HG02678 (cell line): ENCODE measurements at regions not wholly inside any gene's neighbourhood (a gene's known extent, or its start where the extent isn't known, plus 50 kb on each side); places are given as distances from the start of the nearest gene placed in this dataset.

Experiments used
- ATAC-seq: cut with Tn5 transposase; IDR thresholded peaks from one replicate; pipeline ENCODE4 v1.9.1; 2021; ENCODE audit warnings: mild to moderate bottlenecking, moderate library complexity; ENCODE audit not compliant: unreplicated experiment

- no peak for ATAC-seq
These were observed 86.9 kb downstream of the FGF9 start for GRCh38 chr13:21757763-21758162.

- no peak for ATAC-seq
These were observed 87.6 kb downstream of the FGF9 start for GRCh38 chr13:21758441-21758840.

DNA sequence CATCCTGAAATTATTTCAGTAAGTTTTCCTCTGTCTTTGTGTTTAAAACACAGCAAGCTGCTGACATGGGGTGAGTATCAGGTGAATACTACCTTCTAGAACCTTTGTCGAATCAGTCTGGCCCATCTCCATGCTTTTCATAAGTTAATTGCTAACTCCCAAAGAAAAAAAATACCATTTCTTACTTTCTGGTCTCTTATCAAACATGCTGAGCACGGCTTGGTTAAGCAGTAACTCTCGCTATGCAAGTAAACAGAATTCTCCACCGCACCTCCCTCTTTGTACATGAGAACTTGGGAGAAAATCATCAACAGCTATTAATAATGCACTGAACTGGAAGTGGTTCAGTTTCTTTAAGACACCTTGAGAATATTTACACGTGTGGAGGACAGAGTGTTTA is 88.6 kb downstream of the FGF9 start:
- ATAC-seq: no peak

DNA sequence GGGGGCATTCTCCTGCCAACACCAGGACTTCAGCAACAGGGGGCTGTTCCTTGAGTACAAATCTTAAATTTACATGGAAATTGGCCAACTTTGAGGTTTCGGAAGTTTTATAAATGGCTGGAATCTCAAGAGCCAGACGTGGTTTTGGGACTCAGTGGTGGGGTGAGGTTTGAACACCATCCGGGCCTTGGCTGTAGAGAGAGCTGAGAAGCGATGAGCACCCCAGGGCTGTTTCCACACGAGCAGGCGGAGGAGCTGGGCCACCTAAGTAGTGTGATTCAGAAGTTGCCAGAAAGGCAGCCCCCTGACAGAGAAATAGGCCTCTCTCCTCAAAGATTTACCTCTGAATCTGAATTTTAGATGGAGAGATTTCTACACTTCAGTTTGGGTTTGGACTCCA is 89.0 kb downstream of the FGF9 start:
- ATAC-seq: no peak

DNA sequence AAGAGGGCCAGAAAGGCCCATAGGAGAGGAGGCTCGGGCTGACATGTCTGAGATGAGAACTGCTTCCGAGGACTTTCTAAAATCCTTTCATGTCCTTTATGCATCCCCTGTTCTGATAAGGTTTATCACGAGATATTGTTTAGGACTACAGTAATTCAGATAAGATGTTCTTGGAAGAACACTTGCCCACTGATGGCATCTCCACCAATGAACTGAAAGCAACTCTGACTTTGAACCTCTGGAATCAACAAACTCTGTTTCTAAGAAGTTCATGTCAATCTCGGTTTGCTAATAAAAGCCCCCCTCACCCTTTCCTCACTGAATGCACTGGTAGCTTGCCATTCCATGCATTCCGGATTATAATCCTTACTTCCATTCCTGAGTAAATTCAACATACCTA is 90.9 kb downstream of the FGF9 start:
- no peak for ATAC-seq

DNA sequence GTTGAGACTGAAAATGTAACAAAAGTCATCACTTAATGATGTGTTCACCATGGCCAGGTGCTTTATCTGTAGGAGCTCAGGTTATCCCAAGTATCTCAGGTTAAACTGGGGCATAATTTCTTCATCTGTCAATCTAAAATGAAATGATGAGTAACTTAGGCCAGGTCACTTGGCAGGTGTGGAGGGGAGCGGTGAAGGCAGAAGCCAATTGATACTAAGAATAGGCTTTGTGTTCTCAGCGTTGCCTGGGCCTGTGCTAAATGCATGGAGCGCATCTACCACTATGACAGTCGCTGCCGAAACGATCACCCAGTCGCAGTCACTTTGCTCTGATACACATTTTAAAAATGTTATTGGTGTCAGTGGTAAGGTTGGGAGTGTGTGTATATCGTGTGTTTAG is 91.6 kb downstream of the FGF9 start:
- no peak for ATAC-seq

DNA sequence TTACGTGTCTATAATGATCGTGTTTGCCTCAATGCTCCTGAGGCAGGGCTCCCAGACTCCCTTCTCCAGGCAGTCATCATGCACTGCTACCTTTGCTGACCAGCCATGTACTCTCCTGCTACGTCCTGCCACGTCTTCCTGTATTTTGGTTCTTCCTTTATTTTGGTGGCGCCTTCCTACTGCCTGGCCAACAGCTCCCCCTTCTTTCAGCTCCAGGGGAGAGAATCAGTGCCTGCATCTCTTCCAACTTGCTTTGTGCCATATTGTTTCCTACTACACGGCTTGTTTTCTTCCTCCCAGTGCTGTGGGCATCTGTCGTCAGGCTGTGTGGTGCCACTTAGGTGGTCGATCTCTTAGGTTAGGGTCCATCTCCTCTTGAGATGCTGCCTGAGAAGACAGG is 96.2 kb downstream of the FGF9 start:
- no peak for ATAC-seq

DNA sequence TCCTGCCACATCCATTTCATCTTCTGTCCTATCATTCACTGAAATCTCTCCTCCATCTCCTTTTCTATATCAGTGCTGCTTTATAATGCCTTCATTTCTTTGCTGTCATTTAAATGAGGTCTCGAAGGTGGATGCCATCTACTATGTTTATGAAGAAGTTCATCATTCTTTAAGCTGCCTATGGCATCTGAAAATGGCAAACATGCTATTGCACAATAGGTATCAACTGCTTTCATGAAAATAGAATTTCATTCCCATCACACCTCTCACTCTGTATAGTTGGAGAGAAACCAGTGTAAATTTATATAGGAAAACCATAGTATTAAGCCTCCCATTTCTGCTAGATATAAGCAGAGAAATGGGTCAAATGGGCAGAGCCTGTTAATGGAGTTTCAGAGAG is 100.2 kb downstream of the FGF9 start:
- ATAC-seq: no peak

- ATAC-seq: no peak
These were observed 106.3 kb downstream of the FGF9 start for GRCh38 chr13:21777166-21777565.

DNA sequence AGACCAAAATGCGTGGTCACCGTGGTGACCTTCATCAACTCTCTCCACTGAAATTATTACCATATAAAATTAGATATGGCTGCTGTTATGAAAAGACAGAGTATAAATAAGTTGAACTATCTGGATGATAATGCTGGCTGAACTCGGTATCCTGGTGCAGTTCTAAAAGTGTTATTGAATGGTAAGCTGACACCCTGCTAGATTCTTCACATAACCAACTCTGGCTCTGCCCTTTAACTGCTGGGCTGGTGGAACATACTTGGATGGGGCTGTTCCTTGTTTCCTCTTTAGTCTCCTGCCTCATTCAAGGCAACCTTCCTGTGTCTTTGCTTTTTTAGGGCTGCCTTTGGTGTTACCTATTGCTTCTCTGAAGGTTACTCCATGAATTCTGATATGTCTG is 106.9 kb downstream of the FGF9 start:
- no peak for ATAC-seq

DNA sequence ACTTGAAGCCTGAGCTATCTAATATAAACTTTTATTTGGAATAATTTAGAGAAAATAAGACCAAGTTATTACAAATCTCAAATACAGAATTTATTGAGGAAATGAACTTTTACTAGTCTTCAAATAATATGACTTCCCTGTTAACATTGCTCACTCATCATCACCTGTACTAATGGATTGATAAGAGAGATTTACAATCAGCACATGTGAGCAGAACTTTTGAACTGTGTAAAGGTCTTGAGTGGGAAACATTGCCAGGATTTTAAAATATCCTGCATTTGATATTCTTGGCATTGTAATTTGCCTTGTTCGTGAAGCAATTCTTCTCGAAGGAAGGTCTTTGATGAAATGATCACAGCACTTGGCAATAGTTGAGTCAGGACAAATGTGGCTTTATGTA is 111.9 kb downstream of the FGF9 start:
- ATAC-seq: no peak

- no peak for ATAC-seq
These were observed 115.1 kb downstream of the FGF9 start for GRCh38 chr13:21785990-21786389.

GRCh38 chr13:21796066-21796465 is 125.2 kb downstream of the FGF9 start:
- ATAC-seq: no peak

DNA sequence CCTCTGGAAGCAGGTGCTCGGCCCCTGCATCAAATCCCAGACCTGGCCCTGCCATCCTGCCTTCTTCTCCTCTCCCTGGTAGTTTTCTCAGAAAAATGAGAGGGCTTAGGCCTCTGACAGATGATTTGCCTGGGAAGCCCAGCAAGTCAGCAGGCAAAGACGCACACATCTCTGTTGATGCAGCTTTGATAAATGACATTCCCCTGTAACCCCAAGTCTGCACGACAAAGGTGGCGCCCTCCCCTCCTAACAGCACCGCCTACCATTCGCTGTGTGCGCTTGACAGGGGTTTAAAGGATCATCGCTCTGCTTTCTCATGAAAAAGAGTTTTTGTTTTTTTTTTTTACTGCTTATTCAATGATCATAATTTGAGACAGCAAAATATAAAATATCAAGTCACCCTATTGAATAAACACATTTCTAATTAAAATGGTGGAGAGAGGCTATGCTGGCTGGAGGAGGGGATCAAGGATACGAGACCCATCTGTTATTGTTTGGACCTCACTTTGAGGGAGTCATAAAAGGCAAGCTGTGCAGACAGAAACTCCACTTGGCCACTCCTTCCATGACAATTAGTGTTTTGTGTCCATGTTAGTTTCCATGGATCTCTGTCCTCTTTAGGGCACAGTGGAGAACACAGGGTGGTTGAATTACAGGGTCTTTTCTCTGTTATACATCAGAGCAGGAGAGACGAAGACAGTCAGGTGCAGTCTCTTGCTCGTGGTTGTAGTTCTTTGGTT is 126.1 kb downstream of the FGF9 start:
- ATAC-seq: no peak

DNA sequence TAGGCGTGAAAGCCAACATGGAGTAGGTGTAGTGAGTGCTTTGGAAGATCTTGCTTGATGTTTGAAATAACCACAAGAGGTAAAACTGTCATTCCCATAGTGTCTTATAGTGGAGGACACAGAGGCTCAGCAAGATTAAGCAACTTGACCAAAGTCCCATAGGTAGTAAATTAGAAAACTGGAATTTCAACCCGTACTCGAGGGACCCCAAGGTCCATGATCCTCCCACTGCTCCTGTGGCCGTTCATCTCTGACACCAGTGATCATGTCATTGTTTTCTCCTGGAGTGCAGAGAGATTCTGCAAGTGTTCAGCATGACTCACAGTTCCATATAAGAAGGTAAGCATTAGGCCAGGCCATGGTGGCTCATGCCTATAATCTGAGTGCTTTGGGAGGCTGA is 126.9 kb downstream of the FGF9 start:
- no peak for ATAC-seq

DNA sequence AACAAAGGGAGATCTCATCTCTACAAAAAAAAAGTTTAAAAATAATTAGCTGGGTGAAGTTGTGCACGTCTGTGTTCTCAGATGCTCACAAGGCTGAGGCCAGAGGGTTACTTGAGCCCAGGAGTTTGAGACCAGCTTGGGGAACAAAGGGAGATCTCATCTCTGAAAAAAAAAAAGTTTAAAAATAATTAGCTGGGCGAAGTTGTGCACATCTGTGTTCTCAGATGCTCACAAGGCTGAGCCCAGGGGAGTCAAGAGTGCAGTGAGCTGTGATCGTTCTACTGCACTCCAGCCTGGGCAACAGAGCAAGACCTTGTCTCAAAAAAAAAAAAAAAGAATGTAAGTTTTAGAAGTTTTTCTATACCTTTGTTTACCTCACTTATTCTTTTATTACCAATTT is 127.3 kb downstream of the FGF9 start:
- ATAC-seq: no peak

DNA sequence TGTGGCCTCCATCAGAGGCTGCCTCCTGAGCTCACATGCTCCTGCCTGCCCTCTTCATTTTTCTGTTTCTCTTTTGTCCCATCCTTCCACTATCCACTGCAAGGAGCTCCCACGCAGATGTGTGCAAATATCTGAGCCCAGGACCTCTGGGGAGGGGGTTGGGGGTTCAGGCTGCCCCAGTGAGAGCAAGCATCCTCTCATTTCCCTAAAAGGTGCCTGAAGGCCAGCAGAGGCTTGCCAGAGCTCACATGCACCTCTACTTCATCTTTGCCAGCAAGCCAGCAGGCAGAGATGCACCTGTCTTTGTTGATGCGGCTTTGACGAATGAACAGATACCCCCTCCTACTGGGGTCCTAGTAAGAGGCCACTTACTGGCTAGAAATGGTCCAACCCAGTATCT is 128.8 kb downstream of the FGF9 start:
- no peak for ATAC-seq

DNA sequence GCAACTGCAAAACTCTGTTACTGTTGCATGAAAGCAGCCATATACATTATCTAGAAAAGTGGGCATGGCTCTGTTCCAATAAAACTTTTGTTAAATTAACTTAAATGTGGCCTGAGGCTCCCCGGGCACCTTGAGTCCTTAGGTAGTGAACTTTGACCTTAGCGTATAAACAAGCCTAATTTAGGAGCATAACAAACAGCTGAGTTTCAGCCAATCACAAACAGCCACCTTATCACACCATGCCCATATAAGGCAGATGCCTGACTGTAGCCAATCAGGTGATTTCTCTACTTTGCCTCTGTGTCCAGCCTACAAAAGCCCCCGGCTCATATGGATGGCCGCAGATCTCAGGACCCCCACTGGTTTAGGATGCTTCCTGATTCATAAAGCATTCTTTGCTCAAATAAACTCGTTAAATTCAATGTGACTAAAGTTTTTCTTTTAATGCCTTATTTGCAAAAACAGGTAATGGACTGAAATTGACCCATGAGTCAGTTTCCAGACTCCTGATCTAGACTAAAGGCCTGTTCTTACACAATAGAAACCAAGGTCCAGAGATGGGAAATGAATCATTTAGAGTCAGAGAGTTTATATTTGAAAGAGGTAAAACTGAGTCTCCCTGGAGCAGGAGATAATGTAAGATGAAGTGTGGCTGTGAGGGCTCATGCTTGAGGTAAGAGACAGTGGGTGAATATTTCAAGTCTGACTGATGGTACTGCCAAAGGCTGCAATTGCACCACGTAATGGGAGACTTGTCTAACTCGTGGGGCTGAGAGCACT is 130.2 kb downstream of the FGF9 start:
- ATAC-seq: no peak

- ATAC-seq: no peak
These were observed 134.9 kb downstream of the FGF9 start for GRCh38 chr13:21805733-21806132.

GRCh38 chr13:21812192-21812626 is 141.3 kb downstream of the FGF9 start:
- no peak for ATAC-seq

GRCh38 chr13:21813110-21813509 is 142.2 kb downstream of the FGF9 start:
- no peak for ATAC-seq

GRCh38 chr13:21813844-21814243 is 143.0 kb downstream of the FGF9 start:
- ATAC-seq: no peak

GRCh38 chr13:21814604-21815003 is 143.7 kb downstream of the FGF9 start:
- ATAC-seq: no peak
